HFFc6 (cell line): ENCODE measurements at regions not wholly inside any gene's neighbourhood (a gene's known extent, or its start where the extent isn't known, plus 50 kb on each side); places are given as distances from the start of the nearest gene placed in this dataset.

Experiments
- DNase-seq: peaks from one replicate; pipeline ENCODE4 v3.0.0-alpha.2; 2018
- H3K27ac Mint-ChIP-seq: 2 replicates; pipeline ENCODE4 v1.8.0; 2020; ENCODE audit warnings: mild to moderate bottlenecking, mixed read lengths
- H3K27me3 Mint-ChIP-seq: 2 replicates; pipeline ENCODE4 v1.8.0; 2021; ENCODE audit warnings: mild to moderate bottlenecking, moderate library complexity, mixed read lengths; ENCODE audit not compliant: insufficient read depth
- H3K36me3 Mint-ChIP-seq: 2 replicates; pipeline ENCODE4 v1.8.0; 2021; ENCODE audit warnings: low read depth, mixed read lengths
- H3K4me1 Mint-ChIP-seq: 2 replicates; pipeline ENCODE4 v1.8.0; 2020; ENCODE audit warnings: low read depth, mixed read lengths
- H3K4me3 Mint-ChIP-seq: 2 replicates; pipeline ENCODE4 v1.8.0; 2020; ENCODE audit warnings: mild to moderate bottlenecking, moderate library complexity, mixed read lengths
- H3K9me3 Mint-ChIP-seq: 2 replicates; pipeline ENCODE4 v1.8.0; 2020; ENCODE audit warnings: mild to moderate bottlenecking, mixed read lengths
- CTCF ChIP-seq: fragments of 200-600 bp; sonication (generic); IDR thresholded peaks from 2 replicates; pipeline ENCODE4 v1.5.0; 2021; ENCODE audit warnings: antibody characterized with exemption, mild to moderate bottlenecking

- Mint-ChIP-seq H3K4me3 (no peak overlapping the region), H3K9me3 (peaks cover 19% of the 10 kb centered on the region; the same call in 1 of the 2 replicates), H3K27me3 (peaks cover 5% of the 10 kb centered on the region), H3K4me1 (no peaks in the 10 kb centered on the region), H3K27ac (no peak overlapping the region), H3K36me3 (no peaks in the 10 kb centered on the region)
- TF ChIP-seq CTCF: no peak
- no peak for DNase-seq
Measured at GRCh38 chr4:8730681-8731080, 138.1 kb downstream of the CPZ start.

GRCh38 chr4:8730159-8730558 lies 137.6 kb downstream of the CPZ start:
- H3K9me3 Mint-ChIP-seq: peaks cover 19% of the 10 kb centered on the region; the same call in 1 of the 2 replicates
- TF ChIP-seq CTCF: no peak
- no peak for DNase-seq
- H3K27me3 Mint-ChIP-seq: peaks cover 5% of the 10 kb centered on the region
- no peaks in the 10 kb centered on the region for H3K36me3 Mint-ChIP-seq
- no peaks in the 10 kb centered on the region for H3K4me1 Mint-ChIP-seq
- no peak overlapping the region for H3K4me3 Mint-ChIP-seq
- H3K27ac Mint-ChIP-seq: no peak overlapping the region

GRCh38 chr4:8729408-8730149 lies 137.0 kb downstream of the CPZ start:
- no peak for DNase-seq
- Mint-ChIP-seq H3K4me3 (no peak overlapping the region), H3K27ac (no peak overlapping the region), H3K4me1 (no peaks in the 10 kb centered on the region), H3K9me3 (peaks cover 19% of the 10 kb centered on the region; the same call in 1 of the 2 replicates), H3K27me3 (peaks cover 5% of the 10 kb centered on the region), H3K36me3 (no peaks in the 10 kb centered on the region)
- TF ChIP-seq CTCF: no peak

GRCh38 chr4:8728536-8729407 lies 136.2 kb downstream of the CPZ start:
- Mint-ChIP-seq H3K27ac (no peak overlapping the region), H3K27me3 (peaks cover 8% of the 10 kb centered on the region), H3K36me3 (no peaks in the 10 kb centered on the region), H3K4me3 (no peak overlapping the region), H3K4me1 (no peaks in the 10 kb centered on the region), H3K9me3 (peaks cover 23% of the 10 kb centered on the region; the same call in 1 of the 2 replicates)
- no peak for TF ChIP-seq CTCF
- DNase-seq: no peak

GRCh38 chr4:8727546-8728510 lies 135.3 kb downstream of the CPZ start:
- no peak overlapping the region for H3K27ac Mint-ChIP-seq
- no peaks in the 10 kb centered on the region for H3K36me3 Mint-ChIP-seq
- peaks cover 8% of the 10 kb centered on the region for H3K27me3 Mint-ChIP-seq
- no peak for TF ChIP-seq CTCF
- H3K4me3 Mint-ChIP-seq: no peak overlapping the region
- peaks cover 23% of the 10 kb centered on the region; the same call in 1 of the 2 replicates for H3K9me3 Mint-ChIP-seq
- no peak for DNase-seq
- no peaks in the 10 kb centered on the region for H3K4me1 Mint-ChIP-seq
